ENCODE measurements at regions not wholly inside any gene's neighbourhood (a gene's known extent, or its start where the extent isn't known, plus 50 kb on each side); places are given as distances from the start of the nearest gene placed in this dataset.

GRCh38 chr13:44744880-44745633 lies 168.9 kb upstream of the TSC22D1 start:
- TF ChIP-seq CTCF (IDR thresholded peaks at IDR 0.05) (no peak), POLR2AphosphoS5 (IDR thresholded peaks at IDR 0.05) (no peak), POLR2A (IDR thresholded peaks at IDR 0.05) (no peak)
